HCT116 (cell line): ENCODE measurements at regions not wholly inside any gene's neighbourhood (a gene's known extent, or its start where the extent isn't known, plus 50 kb on each side); places are given as distances from the start of the nearest gene placed in this dataset.

Experiments used
- EGR1 ChIP-seq: IDR thresholded peaks from 2 replicates; pipeline ENCODE4 v1.6.1; 2012; ENCODE audit warnings: low read depth
- POLR2A ChIP-seq: IDR thresholded peaks from 2 replicates; pipeline ENCODE4 v1.7.0; 2011; ENCODE audit warnings: borderline replicate concordance; ENCODE audit not compliant: insufficient read depth, insufficient read length; ENCODE audit errors: extremely low read depth

DNA sequence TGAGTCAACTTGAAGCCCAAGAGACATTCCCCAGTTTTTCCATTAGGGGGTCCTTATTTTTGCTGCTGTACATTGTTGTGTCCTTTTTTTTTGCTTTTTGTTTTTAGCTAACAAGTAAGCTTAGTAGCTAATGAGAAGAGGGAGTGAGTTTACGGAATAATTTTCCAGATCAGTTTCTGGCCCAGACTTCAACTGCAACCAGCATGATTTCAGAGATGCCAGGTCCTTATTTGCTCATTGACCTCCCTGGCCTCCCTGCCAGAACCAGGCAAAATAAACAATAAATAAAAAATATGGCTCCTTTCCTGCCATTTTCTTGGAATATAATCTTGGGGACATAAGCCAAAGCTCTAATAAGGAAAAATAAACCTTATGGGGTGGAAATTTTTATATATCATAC is 185.9 kb downstream of the FAT3 start:
- TF ChIP-seq EGR1 (no peak), POLR2A (no peak)
